Endodermal cell (in vitro differentiated cells): ENCODE measurements at regions not wholly inside any gene's neighbourhood (a gene's known extent, or its start where the extent isn't known, plus 50 kb on each side); places are given as distances from the start of the nearest gene placed in this dataset.

Experiments
- DNase-seq: peaks from one replicate; pipeline ENCODE4 v3.0.0-alpha.2; 2017
- H3K27ac ChIP-seq: 2 replicates; pipeline ENCODE4 v1.5.1; 2013; ENCODE audit warnings: mild to moderate bottlenecking, low read depth, low read length, moderate library complexity
- H3K27me3 ChIP-seq: 2 replicates; pipeline ENCODE4 v1.6.1; 2013; ENCODE audit warnings: mild to moderate bottlenecking, low read length, moderate library complexity; ENCODE audit not compliant: insufficient read depth, control insufficient read depth, poor library complexity, severe bottlenecking
- H3K36me3 ChIP-seq: 2 replicates; pipeline ENCODE4 v1.7.0; 2013; ENCODE audit warnings: mild to moderate bottlenecking, low read length, moderate library complexity; ENCODE audit not compliant: control insufficient read depth, insufficient read depth
- H3K4me1 ChIP-seq: one replicate; pipeline ENCODE4 v1.7.0; 2013; ENCODE audit warnings: low read length; ENCODE audit not compliant: control insufficient read depth, insufficient read depth
- H3K4me3 ChIP-seq: 2 replicates; pipeline ENCODE4 v1.5.1; 2013; ENCODE audit warnings: mild to moderate bottlenecking, low read length, moderate library complexity
- H3K9ac ChIP-seq: 2 replicates; pipeline ENCODE4 v1.6.1; 2013; ENCODE audit warnings: mild to moderate bottlenecking, low read length, moderate library complexity; ENCODE audit not compliant: poor library complexity, severe bottlenecking; ENCODE audit errors: extremely low read depth
- H3K9me3 ChIP-seq: 2 replicates; pipeline ENCODE4 v1.6.1; 2013; ENCODE audit warnings: mild to moderate bottlenecking, low read length, moderate library complexity; ENCODE audit not compliant: control insufficient read depth
- H3K27ac Mint-ChIP-seq: 2 replicates; pipeline ENCODE4 v1.8.0; 2020; ENCODE audit warnings: mixed read lengths
- H3K27me3 Mint-ChIP-seq: 2 replicates; pipeline ENCODE4 v1.8.0; 2021; ENCODE audit warnings: mild to moderate bottlenecking, mixed read lengths; ENCODE audit not compliant: insufficient read depth
- H3K36me3 Mint-ChIP-seq: 2 replicates; pipeline ENCODE4 v1.8.0; 2020; ENCODE audit warnings: low read depth, mixed read lengths
- H3K4me1 Mint-ChIP-seq: 2 replicates; pipeline ENCODE4 v1.8.0; 2020; ENCODE audit warnings: mixed read lengths
- H3K4me3 Mint-ChIP-seq: 2 replicates; pipeline ENCODE4 v1.8.0; 2020; ENCODE audit warnings: mild to moderate bottlenecking, moderate library complexity, mixed read lengths
- H3K9me3 Mint-ChIP-seq: 2 replicates; pipeline ENCODE4 v1.8.0; 2020; ENCODE audit warnings: mild to moderate bottlenecking, mixed read lengths
- WGBS, 2 experiments: methylation state at CpG; one replicate each; pipeline versions ENCODE4 v1.1.5 to v1.1.7; 2013; ENCODE audit warnings: missing lambda C conversion rate in 2 of 2, mixed read lengths in 1 of 2; ENCODE audit not compliant: insufficient coverage in 1 of 2, insufficient read length in 1 of 2; 5-methylcytosine and 5-hydroxymethylcytosine counted together
- TF ChIP-seq, protein P1 (sequence below): fragments of 200-600 bp; sonication (generic); conservative IDR thresholded peaks from 2 replicates; pipeline ENCODE4 v1.5.0; 2021; ENCODE audit warnings: antibody characterized with exemption, mild to moderate bottlenecking

DNA sequence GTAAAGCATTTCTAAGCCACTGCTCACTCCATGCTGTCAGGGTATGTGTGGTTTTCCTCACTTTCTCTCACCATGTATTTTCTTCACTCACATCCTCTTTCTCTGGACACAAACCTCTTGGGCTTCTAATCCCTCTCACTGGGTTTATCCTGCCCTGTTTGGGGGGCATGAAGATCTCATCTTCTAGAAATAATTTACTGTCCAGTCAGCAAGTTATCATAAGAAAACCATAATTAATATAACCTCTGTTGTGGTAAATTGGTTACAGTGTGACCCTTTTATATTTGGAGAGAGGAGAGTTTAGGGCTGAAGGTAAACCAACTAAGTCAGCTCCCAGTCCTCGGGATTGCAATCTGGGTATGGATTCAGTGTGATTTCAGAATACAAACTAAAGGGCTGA lies 213.8 kb upstream of the PROX1 start:
- Mint-ChIP-seq H3K36me3 (no peaks in the 10 kb centered on the region), H3K9me3 (no peaks in the 10 kb centered on the region), H3K4me1 (peaks cover 4% of the 10 kb centered on the region), H3K27ac (no peak overlapping the region), H3K27me3 (peaks cover 9% of the 10 kb centered on the region), H3K4me3 (no peak overlapping the region)
- Histone ChIP-seq H3K36me3 (no peaks in the 10 kb centered on the region), H3K27me3 (peaks cover 4% of the 10 kb centered on the region), H3K27ac (no peak overlapping the region), H3K9me3 (no peaks in the 10 kb centered on the region), H3K9ac (no peak overlapping the region), H3K4me3 (no peak overlapping the region), H3K4me1 (no peaks in the 10 kb centered on the region)
- TF ChIP-seq, protein P1, sequence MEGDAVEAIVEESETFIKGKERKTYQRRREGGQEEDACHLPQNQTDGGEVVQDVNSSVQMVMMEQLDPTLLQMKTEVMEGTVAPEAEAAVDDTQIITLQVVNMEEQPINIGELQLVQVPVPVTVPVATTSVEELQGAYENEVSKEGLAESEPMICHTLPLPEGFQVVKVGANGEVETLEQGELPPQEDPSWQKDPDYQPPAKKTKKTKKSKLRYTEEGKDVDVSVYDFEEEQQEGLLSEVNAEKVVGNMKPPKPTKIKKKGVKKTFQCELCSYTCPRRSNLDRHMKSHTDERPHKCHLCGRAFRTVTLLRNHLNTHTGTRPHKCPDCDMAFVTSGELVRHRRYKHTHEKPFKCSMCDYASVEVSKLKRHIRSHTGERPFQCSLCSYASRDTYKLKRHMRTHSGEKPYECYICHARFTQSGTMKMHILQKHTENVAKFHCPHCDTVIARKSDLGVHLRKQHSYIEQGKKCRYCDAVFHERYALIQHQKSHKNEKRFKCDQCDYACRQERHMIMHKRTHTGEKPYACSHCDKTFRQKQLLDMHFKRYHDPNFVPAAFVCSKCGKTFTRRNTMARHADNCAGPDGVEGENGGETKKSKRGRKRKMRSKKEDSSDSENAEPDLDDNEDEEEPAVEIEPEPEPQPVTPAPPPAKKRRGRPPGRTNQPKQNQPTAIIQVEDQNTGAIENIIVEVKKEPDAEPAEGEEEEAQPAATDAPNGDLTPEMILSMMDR = no peak
- 96% methylated on average over 1 of the region's 1 CpG; no CpG with 5 or more reads in 1 of the 2 experiments for WGBS, 2 experiments
- DNase-seq = no peak

DNA sequence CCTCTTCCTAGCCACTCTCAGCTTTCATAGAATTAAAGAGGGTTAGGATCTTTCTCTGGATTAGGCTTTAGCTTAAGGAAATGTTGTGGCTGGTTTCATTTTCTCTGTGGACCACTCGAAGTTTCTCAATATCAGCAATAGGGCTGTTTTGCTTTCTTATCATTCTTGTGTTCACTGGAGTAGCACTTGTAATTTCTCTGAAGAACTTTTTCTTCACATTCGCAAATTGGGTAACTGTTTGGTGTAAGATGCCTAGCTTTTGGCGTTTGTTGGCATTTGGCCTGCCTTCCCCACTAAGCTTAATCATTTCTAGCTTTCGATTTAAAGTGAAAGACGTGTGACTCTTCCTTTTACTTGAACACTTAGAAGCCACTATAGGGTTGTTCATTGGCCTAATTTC lies 210.8 kb upstream of the PROX1 start:
- 93 to 94% methylated on average over 3 to 5 of the region's 5 CpGs for WGBS, 2 experiments
- no peak overlapping the region for H3K27ac Mint-ChIP-seq
- H3K36me3 ChIP-seq = no peaks in the 10 kb centered on the region
- H3K4me3 ChIP-seq = no peak overlapping the region
- H3K36me3 Mint-ChIP-seq = no peaks in the 10 kb centered on the region
- H3K4me1 ChIP-seq = no peaks in the 10 kb centered on the region
- no peaks in the 10 kb centered on the region for H3K4me1 Mint-ChIP-seq
- no peak overlapping the region for H3K27ac ChIP-seq
- H3K9me3 ChIP-seq = no peaks in the 10 kb centered on the region
- DNase-seq = no peak
- no peak overlapping the region for H3K4me3 Mint-ChIP-seq
- TF ChIP-seq, protein P1 = no peak
- H3K9me3 Mint-ChIP-seq = no peaks in the 10 kb centered on the region
- peaks cover 11% of the 10 kb centered on the region for H3K27me3 Mint-ChIP-seq
- H3K9ac ChIP-seq = no peak overlapping the region
- H3K27me3 ChIP-seq = no peaks in the 10 kb centered on the region

GRCh38 chr1:213779228-213779627 lies 208.5 kb upstream of the PROX1 start:
- Histone ChIP-seq H3K27ac (no peak overlapping the region), H3K9ac (no peak overlapping the region), H3K36me3 (no peaks in the 10 kb centered on the region), H3K27me3 (peaks cover 2% of the 10 kb centered on the region), H3K4me3 (no peak overlapping the region), H3K9me3 (no peaks in the 10 kb centered on the region), H3K4me1 (no peaks in the 10 kb centered on the region)
- no peak overlapping the region for H3K27ac Mint-ChIP-seq
- peaks cover 32% of the 10 kb centered on the region for H3K27me3 Mint-ChIP-seq
- TF ChIP-seq, protein P1 = no peak
- H3K36me3 Mint-ChIP-seq = no peaks in the 10 kb centered on the region
- H3K9me3 Mint-ChIP-seq = no peaks in the 10 kb centered on the region
- no peaks in the 10 kb centered on the region for H3K4me1 Mint-ChIP-seq
- DNase-seq = no peak
- H3K4me3 Mint-ChIP-seq = no peak overlapping the region
- 92 to 93% methylated on average over 3 to 5 of the region's 5 CpGs for WGBS, 2 experiments
